ACC112 (cell line): ENCODE measurements at regions not wholly inside any gene's neighbourhood (a gene's known extent, or its start where the extent isn't known, plus 50 kb on each side); places are given as distances from the start of the nearest gene placed in this dataset.
A peak's percentile ranks its signal among the peaks of the same experiment; 100 is the strongest.

Experiments
- H2AFZ ChIP-seq: fragments of 200-600 bp; sonication (generic); one replicate; pipeline ENCODE4 v1.6.0; 2017; ENCODE audit warnings: antibody characterized with exemption, low read length; ENCODE audit not compliant: unreplicated experiment
- H3K27ac ChIP-seq: fragments of 200-600 bp; sonication (generic); 2 replicates; pipeline ENCODE4 v1.5.1; 2014; ENCODE audit warnings: low read depth, mild to moderate bottlenecking, antibody characterized with exemption, low read length, moderate library complexity
- H3K27me3 ChIP-seq: fragments of 200-600 bp; sonication (generic); 2 replicates; pipeline ENCODE4 v1.6.1; 2014; ENCODE audit warnings: mild to moderate bottlenecking, antibody characterized with exemption, low read length, moderate library complexity, mixed read lengths; ENCODE audit not compliant: insufficient read depth
- H3K36me3 ChIP-seq: fragments of 200-600 bp; sonication (generic); 2 replicates; pipeline ENCODE4 v1.6.1; 2016; ENCODE audit warnings: mild to moderate bottlenecking, antibody characterized with exemption, low read length, moderate library complexity, mixed read lengths; ENCODE audit not compliant: insufficient read depth
- H3K4me1 ChIP-seq: fragments of 200-600 bp; sonication (generic); one replicate; pipeline ENCODE4 v1.6.1; 2016; ENCODE audit warnings: low read length, mixed read lengths; ENCODE audit not compliant: insufficient read depth, unreplicated experiment, control insufficient read depth
- H3K4me3 ChIP-seq: fragments of 200-600 bp; sonication (generic); 2 replicates; pipeline ENCODE4 v1.5.1; 2014; ENCODE audit warnings: mild to moderate bottlenecking, low read depth, low read length
- H3K79me2 ChIP-seq: fragments of 200-600 bp; sonication (generic); one replicate; pipeline ENCODE4 v1.6.0; 2016; ENCODE audit warnings: low read length; ENCODE audit not compliant: control insufficient read depth, unreplicated experiment, insufficient read depth

GRCh38 chr16:86828653-86829052, 250.3 kb downstream of the FOXL1 start:
- Histone ChIP-seq H3K4me3 (no peak overlapping the region), H3K36me3 (no peaks in the 10 kb centered on the region), H3K27ac (no peak overlapping the region), H3K79me2 (no peaks in the 10 kb centered on the region), H2AFZ (no peak overlapping the region), H3K4me1 (peaks cover 23% of the 10 kb centered on the region), H3K27me3 (no peaks in the 10 kb centered on the region)

- H2AFZ ChIP-seq: no peak overlapping the region
- no peaks in the 10 kb centered on the region for H3K79me2 ChIP-seq
- no peak overlapping the region for H3K27ac ChIP-seq
- H3K4me3 ChIP-seq: no peak overlapping the region
- H3K27me3 ChIP-seq: no peaks in the 10 kb centered on the region
- H3K4me1 ChIP-seq: peaks cover 14% of the 10 kb centered on the region
- no peaks in the 10 kb centered on the region for H3K36me3 ChIP-seq
Measured at GRCh38 chr16:86831366-86831765, 253.0 kb downstream of the FOXL1 start.

- Histone ChIP-seq H3K4me3 (peak overlapping the region; percentile 68), H2AFZ (peak overlapping the region; percentile 74), H3K4me1 (peaks cover 22% of the 10 kb centered on the region), H3K27ac (peak overlapping the region; percentile 60), H3K79me2 (no peaks in the 10 kb centered on the region), H3K27me3 (no peaks in the 10 kb centered on the region), H3K36me3 (no peaks in the 10 kb centered on the region)
Measured at GRCh38 chr16:86833136-86833535, 254.8 kb downstream of the FOXL1 start.

- H3K27me3 ChIP-seq: no peaks in the 10 kb centered on the region
- H3K4me1 ChIP-seq: peaks cover 22% of the 10 kb centered on the region
- no peaks in the 10 kb centered on the region for H3K79me2 ChIP-seq
- H2AFZ ChIP-seq: no peak overlapping the region
- H3K4me3 ChIP-seq: no peak overlapping the region
- H3K36me3 ChIP-seq: no peaks in the 10 kb centered on the region
- no peak overlapping the region for H3K27ac ChIP-seq
Measured at GRCh38 chr16:86834451-86835035, 256.2 kb downstream of the FOXL1 start.

GRCh38 chr16:86835982-86836381, 257.6 kb downstream of the FOXL1 start:
- Histone ChIP-seq H3K27ac (peak overlapping the region; percentile 73; the same call in 1 of the 2 replicates), H3K27me3 (no peaks in the 10 kb centered on the region), H3K4me1 (peaks cover 22% of the 10 kb centered on the region), H2AFZ (no peak overlapping the region), H3K36me3 (no peaks in the 10 kb centered on the region), H3K79me2 (no peaks in the 10 kb centered on the region), H3K4me3 (no peak overlapping the region)

- no peak overlapping the region for H3K4me3 ChIP-seq
Measured at GRCh38 chr16:86836503-86837129, 258.3 kb downstream of the FOXL1 start.

GRCh38 chr16:86843812-86844211, 265.5 kb downstream of the FOXL1 start:
- Histone ChIP-seq H3K79me2 (no peaks in the 10 kb centered on the region), H3K36me3 (no peaks in the 10 kb centered on the region), H3K27me3 (peaks cover 3% of the 10 kb centered on the region; the same call in 1 of the 2 replicates), H3K4me1 (no peaks in the 10 kb centered on the region), H3K27ac (no peak overlapping the region), H2AFZ (no peak overlapping the region), H3K4me3 (no peak overlapping the region)

More at GRCh38 chr16:86836503-86837129, 258.3 kb downstream of the FOXL1 start:
- peaks cover 22% of the 10 kb centered on the region for H3K4me1 ChIP-seq
- H3K27me3 ChIP-seq: no peaks in the 10 kb centered on the region
- peak overlapping the region; percentile 4 for H2AFZ ChIP-seq
- H3K36me3 ChIP-seq: no peaks in the 10 kb centered on the region
- H3K27ac ChIP-seq: peak overlapping the region; percentile 73
- H3K79me2 ChIP-seq: no peaks in the 10 kb centered on the region

- Histone ChIP-seq H3K27ac (no peak overlapping the region), H3K36me3 (no peaks in the 10 kb centered on the region), H3K27me3 (peaks cover 3% of the 10 kb centered on the region; the same call in 1 of the 2 replicates), H3K4me1 (no peaks in the 10 kb centered on the region), H2AFZ (no peak overlapping the region), H3K4me3 (no peak overlapping the region), H3K79me2 (no peaks in the 10 kb centered on the region)
Measured at GRCh38 chr16:86844695-86845094, 266.3 kb downstream of the FOXL1 start.

GRCh38 chr16:86846136-86846535, 267.8 kb downstream of the FOXL1 start:
- Histone ChIP-seq H2AFZ (no peak overlapping the region), H3K4me1 (no peaks in the 10 kb centered on the region)

GRCh38 chr16:86848821-86849220, 270.5 kb downstream of the FOXL1 start:
- Histone ChIP-seq H3K4me1 (no peaks in the 10 kb centered on the region), H3K79me2 (no peaks in the 10 kb centered on the region), H2AFZ (no peak overlapping the region), H3K27me3 (peaks cover 3% of the 10 kb centered on the region; the same call in 1 of the 2 replicates), H3K4me3 (no peak overlapping the region), H3K36me3 (no peaks in the 10 kb centered on the region), H3K27ac (no peak overlapping the region)

More at GRCh38 chr16:86846136-86846535, 267.8 kb downstream of the FOXL1 start:
- H3K36me3 ChIP-seq: no peaks in the 10 kb centered on the region
- H3K4me3 ChIP-seq: no peak overlapping the region
- H3K27me3 ChIP-seq: peaks cover 3% of the 10 kb centered on the region; the same call in 1 of the 2 replicates
- no peak overlapping the region for H3K27ac ChIP-seq
- no peaks in the 10 kb centered on the region for H3K79me2 ChIP-seq

GRCh38 chr16:86850670-86851069, 272.3 kb downstream of the FOXL1 start:
- Histone ChIP-seq H3K4me1 (no peaks in the 10 kb centered on the region), H2AFZ (no peak overlapping the region), H3K27ac (no peak overlapping the region), H3K4me3 (no peak overlapping the region), H3K36me3 (no peaks in the 10 kb centered on the region), H3K79me2 (no peaks in the 10 kb centered on the region), H3K27me3 (peaks cover 3% of the 10 kb centered on the region; the same call in 1 of the 2 replicates)
